K562 (cell line): ENCODE measurements at regions not wholly inside any gene's neighbourhood (a gene's known extent, or its start where the extent isn't known, plus 50 kb on each side); places are given as distances from the start of the nearest gene placed in this dataset.

Source experiments
- ATAC-seq: fragments of 200-7000 bp; cut with Tn5 transposase; 3 replicates; pipeline ENCODE4 v1.9.1; 2020; ENCODE audit warnings: moderate library complexity
- BruUV-seq: library from RNA; stranded (reverse); fragments of 400-500 nt; replicated peaks from 2 replicates; lab custom pipeline; 2021; lab: Mats Ljungman, UMichigan
- CTCF ChIA-PET: fragments of 300-600 bp; formaldehyde crosslinking; extraction: SDS; loops from one replicate; lab custom pipeline; 2021; ENCODE audit warnings: low intra/inter-chr PET ratio; lab: Yijun Ruan, JAX
- POLR2A ChIA-PET: fragments of 300-600, 350-650 bp; sonication (Branson Sonifier 250); formaldehyde crosslinking; extraction: SDS; loops from one replicate; lab custom pipeline; 2021; ENCODE audit warnings: antibody characterized with exemption, inconsistent platforms; lab: Yijun Ruan, JAX
- DNase-seq, 4 experiments: peaks; one replicate each; pipeline versions ENCODE4 v3.0.0 to v3.0.0-alpha.2; 2011 to 2018; ENCODE audit warnings: low spot score in 3 of 4, mixed read lengths in 3 of 4; ENCODE audit errors: extremely low read depth in 1 of 4
- FAIRE-seq: peaks from 2 replicates; lab custom pipeline; 2011; peaks lifted over from hg19 to GRCh38; lab: Jason Lieb, UNC
- H2AFZ ChIP-seq: 2 replicates; pipeline ENCODE4 v1.6.0; 2011; ENCODE audit warnings: low read depth, low read length, control low read depth, inconsistent platforms
- H3K27ac ChIP-seq: fragments of 200-600 bp; 3 replicates; pipeline ENCODE4 v1.8.0; 2011; ENCODE audit warnings: low read depth, mild to moderate bottlenecking, control low read depth, inconsistent platforms, low read length, moderate library complexity, mixed read lengths; ENCODE audit errors: extremely low read depth
- H3K27me3 ChIP-seq, 2 experiments: fragments of 300-600 bp in 1 of 2; 2 replicates in 1 of 2; 3 replicates in 1 of 2; pipeline versions ENCODE4 v1.6.0 to v1.8.0; 2011; ENCODE audit warnings: inconsistent platforms in 2 of 2, low read length in 2 of 2, mild to moderate bottlenecking in 1 of 2, mixed read lengths in 1 of 2, moderate library complexity in 1 of 2; ENCODE audit not compliant: control insufficient read depth in 2 of 2, insufficient read depth in 2 of 2
- H3K36me3 ChIP-seq: fragments of 300-600 bp; 3 replicates; pipeline ENCODE4 v1.8.0; 2011; ENCODE audit warnings: mild to moderate bottlenecking, low read length, inconsistent platforms; ENCODE audit not compliant: control insufficient read depth, insufficient read depth
- H3K4me1 ChIP-seq, 2 experiments: fragments of 200-600 bp in 1 of 2; replicated peaks in 1 of 2; 2 replicates in 1 of 2; 3 replicates in 1 of 2; pipeline versions ENCODE4 v1.5.1 to v1.8.0; 2011; ENCODE audit warnings: inconsistent platforms in 2 of 2, low read length in 2 of 2, mild to moderate bottlenecking in 1 of 2, mixed read lengths in 1 of 2, moderate library complexity in 1 of 2; ENCODE audit not compliant: control insufficient read depth in 2 of 2, insufficient read depth in 2 of 2
- H3K4me2 ChIP-seq: 2 replicates; pipeline ENCODE4 v1.6.1; 2011; ENCODE audit warnings: low read length, control low read depth, inconsistent platforms, mixed read lengths; ENCODE audit not compliant: insufficient read depth
- H3K4me3 ChIP-seq: fragments of 200-600 bp; sonication (generic), shearing (Covaris generic); 2 replicates; pipeline ENCODE4 v1.5.1; 2016; ENCODE audit warnings: control low read depth, inconsistent platforms
- H3K79me2 ChIP-seq: fragments of 200-600 bp; 3 replicates; pipeline ENCODE4 v1.8.0; 2011; ENCODE audit warnings: low read length, inconsistent platforms; ENCODE audit not compliant: control insufficient read depth, insufficient read depth
- H3K9ac ChIP-seq, 2 experiments: 2 replicates each; pipeline versions ENCODE4 v1.6.0 to v1.6.1; 2011; ENCODE audit warnings: low read depth in 2 of 2, low read length in 2 of 2, control low read depth in 1 of 2, inconsistent platforms in 1 of 2, mild to moderate bottlenecking in 1 of 2, mixed read lengths in 1 of 2; ENCODE audit not compliant: insufficient read depth in 1 of 2
- H3K9me1 ChIP-seq: one replicate; pipeline ENCODE4 v1.6.0; 2011; ENCODE audit warnings: inconsistent platforms, mild to moderate bottlenecking, low read length, moderate library complexity; ENCODE audit not compliant: control insufficient read depth, insufficient read depth
- H3K9me3 ChIP-seq: replicated peaks from 2 replicates; pipeline ENCODE4 v1.5.1; 2011; ENCODE audit warnings: low read depth, low read length, inconsistent platforms; ENCODE audit not compliant: control insufficient read depth, insufficient read depth
- H4K20me1 ChIP-seq: replicated peaks from 2 replicates; pipeline ENCODE4 v1.6.1; 2011; ENCODE audit warnings: low read length, inconsistent platforms, mixed read lengths; ENCODE audit not compliant: control insufficient read depth, insufficient read depth
- ELK3 ChIP-seq: fragments of 450-650 bp; formaldehyde crosslinking; IDR thresholded peaks from 2 replicates; pipeline ENCODE4 v1.4.0; 2020; ENCODE audit warnings: mild to moderate bottlenecking
- HNRNPLL ChIP-seq: fragments of 200-400 bp; formaldehyde crosslinking; IDR thresholded peaks from 2 replicates; pipeline ENCODE4 v1.6.1; 2017; ENCODE audit warnings: low read length, low read depth, mild to moderate bottlenecking; ENCODE audit not compliant: poor library complexity, severe bottlenecking
- KLF10 ChIP-seq: fragments of 250-450 bp; sonication (Bioruptor Pico); IDR thresholded peaks from 2 replicates; pipeline ENCODE4 v1.6.1; 2021; ENCODE audit warnings: matching md5 sums
- MNT ChIP-seq, 2 experiments: fragments of 450-650 bp; conservative IDR thresholded peaks; 2 replicates each; pipeline ENCODE4 v1.6.1; 2017; ENCODE audit warnings: mild to moderate bottlenecking in 2 of 2, moderate library complexity in 2 of 2
- NR2C1 ChIP-seq, 2 experiments: fragments of 450-650 bp; IDR thresholded peaks; 2 replicates each; pipeline ENCODE4 v1.6.1; 2017; ENCODE audit warnings: mild to moderate bottlenecking in 2 of 2, antibody characterized with exemption in 1 of 2, inconsistent platforms in 1 of 2, missing compliant biosample characterization in 1 of 2, missing genetic modification characterization in 1 of 2
- POLR2H ChIP-seq: IDR thresholded peaks from 2 replicates; pipeline ENCODE4 v1.6.1; 2016; ENCODE audit warnings: missing genetic modification characterization, low read depth, mild to moderate bottlenecking, control low read depth, missing compliant biosample characterization, moderate library complexity
- TARDBP ChIP-seq: fragments of 450-650 bp; IDR thresholded peaks from 2 replicates; pipeline ENCODE4 v1.6.1; 2016
- TEAD1 ChIP-seq, 2 experiments: fragments of 450-650 bp in 1 of 2; sonication (generic) in 1 of 2; formaldehyde crosslinking; IDR thresholded peaks; 2 replicates each; pipeline versions ENCODE4 v1.4.0 to v1.8.0; 2020 to 2022; ENCODE audit warnings: mild to moderate bottlenecking in 2 of 2, missing genetic modification reagents in 1 of 2
- TRIM25 ChIP-seq: fragments of 450-650 bp; IDR thresholded peaks from 2 replicates; pipeline ENCODE4 v1.7.0; 2016; ENCODE audit warnings: borderline replicate concordance
- XRCC4 ChIP-seq: IDR thresholded peaks from one replicate; pipeline ENCODE4 v1.6.1; 2011; ENCODE audit not compliant: insufficient read depth, insufficient read length; ENCODE audit errors: extremely low read depth
- WGBS: fragments of 100-300 bp; shearing (Covaris generic); methylation state at CpG from one replicate; pipeline ENCODE4 v1.1.6; 2016; ENCODE audit warnings: low coverage, mixed read lengths; ENCODE audit not compliant: insufficient coverage; ENCODE audit errors: missing lambda C conversion rate; 5-methylcytosine and 5-hydroxymethylcytosine counted together
- in situ Hi-C: fragments of 300-500 bp; cut with MboI; formaldehyde crosslinking; loops from 4 replicates; pipeline ENCODE4 v1.15.0; 2018; ENCODE audit warnings: inconsistent platforms, mixed read lengths
- intact Hi-C: fragments of 100-400 bp; cut with micrococcal nuclease; formaldehyde crosslinking; loops from 2 replicates; pipeline ENCODE4 v1.14.2; 2022

GRCh38 chr12:4111010-4111409, 162.6 kb upstream of the CCND2 start:
- Histone ChIP-seq H3K4me1 (no peaks in the 10 kb centered on the region), H3K9me3 (no peaks in the 10 kb centered on the region), H3K4me3 (no peak overlapping the region), H3K36me3 (no peaks in the 10 kb centered on the region), H4K20me1 (no peaks in the 10 kb centered on the region), H3K9ac (no peak overlapping the region), H2AFZ (no peak overlapping the region), H3K27me3 (peaks cover 3 to 17% of the 10 kb centered on the region in 2 experiments; a peak in 1 of 5 replicates), H3K9me1 (no peaks in the 10 kb centered on the region), H3K79me2 (no peaks in the 10 kb centered on the region), H3K4me2 (no peak overlapping the region), H3K27ac (no peak overlapping the region)
- TF ChIP-seq XRCC4 (no peak), KLF10 (CRISPR knock-in tag) (no peak), POLR2H (tag) (no peak), NR2C1 (IDR thresholded peaks at IDR 0.05) (no peak), NR2C1 (tag; IDR thresholded peaks at IDR 0.05) (no peak), MNT (conservative IDR thresholded peaks at IDR 0.05) (no peak), TARDBP (no peak), TEAD1 (CRISPR knock-in tag; IDR thresholded peaks at IDR 0.05) (no peak), HNRNPLL (no peak), ELK3 (CRISPR knock-in tag) (no peak), TRIM25 (no peak)
- BruUV-seq: no TSS peak
- intact Hi-C loops: no loop called here
- in situ Hi-C loops: loop anchor here (5.0 kb wide), 1 partner anchor 166 kb away; no protein-coding TSS in a partner anchor
- FAIRE-seq: no peak
- ChIA-PET CTCF (no interaction called here), POLR2A (interaction anchor here (0.8 kb wide), 1 partner anchor 166 kb away, joined by 4 read pairs; no protein-coding TSS in a partner anchor)
- 0% methylated on average over 5 of the region's 5 CpGs for WGBS
- no peak for DNase-seq
- no peak for ATAC-seq
